AG10803 (cell line): ENCODE measurements at regions not wholly inside any gene's neighbourhood (a gene's known extent, or its start where the extent isn't known, plus 50 kb on each side); places are given as distances from the start of the nearest gene placed in this dataset.

Experiments
- DNase-seq: peaks from one replicate; pipeline ENCODE4 v3.0.0; 2010; ENCODE audit warnings: low read depth
- H3K4me3 ChIP-seq: 2 replicates; pipeline ENCODE4 v1.5.1; 2011; ENCODE audit warnings: mild to moderate bottlenecking, low read length, control low read depth
- CTCF ChIP-seq: conservative IDR thresholded peaks from 2 replicates; pipeline ENCODE4 v1.5.1; 2011; ENCODE audit warnings: mild to moderate bottlenecking, low read length, control low read depth, inconsistent platforms

GRCh38 chr6:126939784-126940183, 178.7 kb upstream of the RSPO3 start:
- no peak for TF ChIP-seq CTCF
- no peak for DNase-seq
- H3K4me3 ChIP-seq: no peak overlapping the region

DNA sequence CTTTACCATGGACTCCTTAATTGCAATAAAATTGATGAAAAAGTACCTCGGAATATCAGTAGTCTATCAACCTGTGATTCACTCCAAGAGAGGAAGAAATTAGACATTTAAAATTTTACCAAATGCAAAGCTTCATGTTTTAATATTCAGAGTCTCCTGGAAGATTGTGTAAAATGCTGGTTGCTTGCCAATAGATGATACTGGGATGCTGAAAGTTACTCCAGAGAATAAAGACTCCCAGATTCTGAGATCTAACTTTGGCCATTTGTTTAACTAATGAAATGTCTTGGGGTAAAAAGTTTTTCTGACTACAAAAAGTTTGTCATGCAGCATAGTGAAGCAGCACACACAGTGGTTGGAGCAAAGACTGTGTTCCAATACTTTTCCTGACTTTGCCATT, 176.7 kb upstream of the RSPO3 start:
- no peak overlapping the region for H3K4me3 ChIP-seq
- no peak for DNase-seq
- no peak for TF ChIP-seq CTCF

- no peak for DNase-seq
- H3K4me3 ChIP-seq: no peak overlapping the region
- no peak for TF ChIP-seq CTCF
These were observed 174.0 kb upstream of the RSPO3 start for GRCh38 chr6:126944512-126944911.

GRCh38 chr6:126945150-126945685, 173.3 kb upstream of the RSPO3 start:
- no peak overlapping the region for H3K4me3 ChIP-seq
- no peak for DNase-seq
- no peak for TF ChIP-seq CTCF

DNA sequence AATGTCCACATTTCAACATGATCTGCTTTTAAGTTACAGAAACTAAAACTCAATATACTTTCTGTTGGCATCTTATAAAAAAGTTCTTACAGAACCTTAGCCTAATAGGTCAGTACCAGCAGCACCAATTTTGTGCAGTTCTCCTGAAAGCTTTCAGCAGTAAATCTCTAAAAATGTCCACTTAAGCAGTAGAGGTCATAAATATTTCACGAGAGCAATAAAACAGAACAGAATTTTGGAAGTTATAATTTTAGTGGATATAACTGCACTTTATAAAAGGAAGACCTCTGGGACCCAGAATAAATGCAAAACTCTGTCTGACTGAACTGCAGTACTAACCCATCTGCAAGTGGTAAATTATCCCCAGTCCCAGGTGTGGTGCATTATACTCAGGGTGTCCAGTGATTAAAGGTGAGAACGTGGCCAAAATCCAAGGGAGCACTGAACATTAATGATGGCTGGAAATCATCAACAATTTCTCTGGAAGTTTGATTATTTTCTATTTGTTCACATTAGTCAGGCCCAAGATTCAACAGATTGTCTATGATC, 172.6 kb upstream of the RSPO3 start:
- DNase-seq: no peak
- H3K4me3 ChIP-seq: no peak overlapping the region
- no peak for TF ChIP-seq CTCF

GRCh38 chr6:126947070-126947469, 171.4 kb upstream of the RSPO3 start:
- peak; percentile 8 for DNase-seq
- H3K4me3 ChIP-seq: no peak overlapping the region
- TF ChIP-seq CTCF: no peak

DNA sequence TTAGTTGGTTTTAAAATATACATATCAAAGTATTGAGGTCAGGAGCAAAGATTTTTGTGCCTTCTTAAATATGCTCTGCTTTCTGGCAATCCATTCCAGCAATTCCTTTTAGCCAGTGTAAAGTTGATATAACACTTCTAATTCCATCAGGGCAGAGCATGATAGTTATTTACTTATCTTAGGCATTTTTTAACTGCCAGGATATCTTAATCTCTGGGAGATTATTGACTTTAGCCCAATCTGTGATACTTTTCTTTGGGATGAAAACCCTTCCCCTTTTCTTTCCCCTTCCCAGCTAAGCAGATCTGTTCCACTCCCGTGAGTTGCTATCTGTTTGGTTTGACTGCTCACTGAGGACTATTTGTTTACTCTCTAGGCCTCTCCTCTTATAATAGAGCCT, 168.7 kb upstream of the RSPO3 start:
- TF ChIP-seq CTCF: no peak
- DNase-seq: no peak
- no peak overlapping the region for H3K4me3 ChIP-seq
